ENCODE measurements at regions not wholly inside any gene's neighbourhood (a gene's known extent, or its start where the extent isn't known, plus 50 kb on each side); places are given as distances from the start of the nearest gene placed in this dataset.
A peak's percentile ranks its signal among the peaks of the same experiment; 100 is the strongest.

- no peak for DNase-seq
Observed at GRCh38 chr2:103734911-103735310, 973.1 kb downstream of the TMEM182 start.

- DNase-seq: no peak
Observed at GRCh38 chr2:103738108-103738507, 976.3 kb downstream of the TMEM182 start.

- DNase-seq: no peak
Observed at GRCh38 chr2:103738606-103739005, 976.8 kb downstream of the TMEM182 start.

GRCh38 chr2:103739186-103739585 lies 977.4 kb downstream of the TMEM182 start:
- no peak for DNase-seq

GRCh38 chr2:103739921-103740320 lies 978.1 kb downstream of the TMEM182 start:
- DNase-seq: no peak

GRCh38 chr2:103740631-103741030 lies 978.8 kb downstream of the TMEM182 start:
- no peak for DNase-seq

- DNase-seq: peak; percentile 46
Observed at GRCh38 chr2:103743195-103743594, 981.4 kb downstream of the TMEM182 start.

- no peak for DNase-seq
Observed at GRCh38 chr2:103754530-103754929, 992.7 kb downstream of the TMEM182 start.

- DNase-seq: no peak
Observed at GRCh38 chr2:103773884-103774283, 1012.1 kb downstream of the TMEM182 start.

- no peak for DNase-seq
Observed at GRCh38 chr2:103780088-103780702, 1018.4 kb downstream of the TMEM182 start.

- DNase-seq: no peak
Observed at GRCh38 chr2:103781313-103781712, 1019.5 kb downstream of the TMEM182 start.

- no peak for DNase-seq
Observed at GRCh38 chr2:103784261-103784660, 1022.4 kb downstream of the TMEM182 start.

GRCh38 chr2:103785432-103785831 lies 1023.6 kb downstream of the TMEM182 start:
- no peak for DNase-seq

- DNase-seq: no peak
Observed at GRCh38 chr2:103785956-103786355, 1024.1 kb downstream of the TMEM182 start.

GRCh38 chr2:103788389-103788788 lies 1026.6 kb downstream of the TMEM182 start:
- DNase-seq: peak; percentile 57

- no peak for DNase-seq
Observed at GRCh38 chr2:103788951-103789350, 1027.1 kb downstream of the TMEM182 start.

GRCh38 chr2:103789381-103790095 lies 1027.7 kb downstream of the TMEM182 start:
- peak; percentile 73 for DNase-seq

- DNase-seq: no peak
Observed at GRCh38 chr2:103792042-103792441, 1030.2 kb downstream of the TMEM182 start.

GRCh38 chr2:103798291-103798690 lies 1036.5 kb downstream of the TMEM182 start:
- DNase-seq: no peak

- DNase-seq: no peak
Observed at GRCh38 chr2:103804013-103804412, 1042.2 kb downstream of the TMEM182 start.

- DNase-seq: no peak
Observed at GRCh38 chr2:103805746-103806145, 1043.9 kb downstream of the TMEM182 start.

GRCh38 chr2:103808814-103809213 lies 1045.1 kb upstream of the POU3F3 start:
- peak; percentile 90 for DNase-seq

GRCh38 chr2:103809415-103809814 lies 1044.5 kb upstream of the POU3F3 start:
- peak; percentile 75 for DNase-seq

GRCh38 chr2:103809941-103810441 lies 1043.9 kb upstream of the POU3F3 start:
- peak; percentile 63 for DNase-seq

- peak; percentile 77 for DNase-seq
Observed at GRCh38 chr2:103810875-103811274, 1043.0 kb upstream of the POU3F3 start.

All from NCI-H345 (cell line).